NOMO-1 (cell line): ENCODE measurements at regions not wholly inside any gene's neighbourhood (a gene's known extent, or its start where the extent isn't known, plus 50 kb on each side); places are given as distances from the start of the nearest gene placed in this dataset.

ENCODE experiments used
- DNase-seq, 2 experiments: peaks; one replicate each; lab custom pipeline; 2025; ENCODE audit not compliant: unreplicated experiment in 2 of 2; lab: John Stamatoyannopoulos, UW

- no peak for DNase-seq
Measured at GRCh38 chr11:127629200-127629599, 628.6 kb upstream of the KIRREL3 start.

- no peak for DNase-seq
Measured at GRCh38 chr11:127628458-127628785, 627.9 kb upstream of the KIRREL3 start.

GRCh38 chr11:127627629-127628457 lies 627.3 kb upstream of the KIRREL3 start:
- DNase-seq: no peak

DNA sequence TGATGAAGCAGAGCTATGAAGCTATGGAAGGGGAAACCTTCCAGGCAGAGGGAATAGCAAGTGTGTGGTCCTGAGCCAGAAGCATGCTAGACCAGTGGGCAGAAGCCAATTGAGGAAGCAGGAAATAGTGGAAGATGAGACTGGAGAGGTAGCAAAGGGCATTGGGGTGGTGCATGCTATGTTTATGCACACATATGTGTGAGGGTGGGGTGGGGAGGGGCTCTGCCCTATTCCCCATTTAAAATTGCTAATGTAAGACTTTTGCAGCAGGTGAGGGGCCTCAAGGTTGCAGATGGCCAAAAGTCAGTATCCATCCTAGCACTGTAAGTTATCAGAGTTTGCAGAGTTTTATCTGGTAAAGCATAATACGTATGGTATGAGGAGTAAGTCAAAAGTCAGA lies 626.6 kb upstream of the KIRREL3 start:
- no peak for DNase-seq

DNA sequence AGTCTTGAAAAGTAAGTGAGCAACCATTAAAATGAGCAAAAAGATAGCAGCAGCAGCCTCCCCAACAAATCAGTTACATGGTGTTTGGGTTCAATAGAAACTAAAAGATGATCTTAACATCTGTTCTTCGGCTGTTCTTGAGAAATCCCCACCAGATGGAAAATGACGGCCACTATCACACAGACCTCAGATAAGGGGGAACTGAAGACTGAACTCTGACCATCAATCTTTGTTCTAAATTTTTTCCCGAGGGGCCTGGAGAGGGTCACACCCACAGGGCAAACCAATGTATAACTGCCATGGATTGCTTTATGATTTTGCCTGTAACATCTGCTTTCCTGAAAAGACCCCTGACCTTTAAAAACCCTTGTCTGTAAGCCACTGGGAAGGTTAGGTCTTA lies 624.8 kb upstream of the KIRREL3 start:
- no peak for DNase-seq

DNA sequence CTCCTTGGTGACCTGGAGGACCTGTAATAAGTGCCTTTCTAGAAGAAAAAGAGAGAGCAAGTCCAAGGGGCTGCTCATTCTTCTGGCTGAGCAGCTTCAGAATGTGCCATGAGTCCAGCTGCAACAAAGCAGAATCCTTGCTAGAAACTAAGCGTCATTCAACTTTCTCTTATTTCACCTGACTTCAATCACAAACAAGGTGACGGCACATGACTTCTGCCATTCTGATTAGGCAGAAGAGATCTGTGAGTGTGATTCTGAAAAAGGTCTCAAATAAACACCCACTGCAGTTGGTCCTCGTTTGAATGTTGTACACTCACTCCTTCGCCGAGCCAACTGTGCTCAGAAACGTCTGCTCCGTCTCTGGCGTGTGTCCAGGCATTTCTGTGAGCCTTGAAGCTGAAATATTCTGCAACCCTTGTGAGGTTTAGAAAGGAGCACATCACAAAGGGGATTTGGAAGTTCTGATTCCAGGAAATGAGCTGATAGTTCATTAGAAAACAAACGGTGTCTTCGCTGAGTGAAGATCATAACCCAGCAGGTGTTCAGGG lies 623.8 kb upstream of the KIRREL3 start:
- DNase-seq: no peak

DNA sequence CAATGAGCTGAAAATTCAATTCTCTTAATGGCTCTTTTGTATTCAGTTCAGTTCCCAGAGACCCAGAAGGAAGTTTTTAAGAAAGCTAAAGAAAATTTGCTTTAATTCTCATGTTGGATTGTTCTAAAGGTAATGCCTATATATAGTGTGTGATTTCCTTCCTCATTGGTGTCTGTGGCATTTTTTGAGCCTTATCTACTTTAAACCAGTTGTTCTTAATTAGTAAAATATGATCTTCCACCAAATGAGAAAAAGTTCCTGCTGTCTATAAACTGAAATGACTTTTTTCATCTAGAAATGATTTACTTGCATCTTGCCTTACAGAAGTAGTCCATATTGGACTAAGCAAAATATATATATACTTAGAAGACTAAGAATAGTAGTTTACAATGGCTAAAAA lies 622.1 kb upstream of the KIRREL3 start:
- no peak for DNase-seq

GRCh38 chr11:127620671-127621070 lies 620.1 kb upstream of the KIRREL3 start:
- no peak for DNase-seq

DNA sequence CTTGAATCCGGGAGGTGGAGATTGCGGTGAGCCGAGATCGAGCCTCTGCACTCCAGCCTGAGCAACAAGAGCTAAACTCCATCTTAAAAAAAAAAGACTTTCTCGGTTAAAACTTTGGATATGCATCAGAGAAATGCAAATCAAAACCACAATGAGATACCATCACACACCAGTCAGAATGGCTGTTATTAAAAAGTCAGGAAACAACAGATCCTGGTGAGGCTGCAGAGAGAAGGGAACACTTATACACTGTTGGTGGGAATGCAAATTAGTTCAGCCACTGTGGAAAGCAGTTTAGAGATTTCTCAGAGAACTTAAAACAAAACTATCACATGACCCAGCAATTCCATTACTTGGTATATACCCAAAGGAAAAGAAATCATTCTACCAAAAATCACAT lies 619.4 kb upstream of the KIRREL3 start:
- DNase-seq: no peak

- DNase-seq: no peak
Measured at GRCh38 chr11:127618721-127619120, 618.2 kb upstream of the KIRREL3 start.

- no peak for DNase-seq
Measured at GRCh38 chr11:127616158-127616557, 615.6 kb upstream of the KIRREL3 start.

DNA sequence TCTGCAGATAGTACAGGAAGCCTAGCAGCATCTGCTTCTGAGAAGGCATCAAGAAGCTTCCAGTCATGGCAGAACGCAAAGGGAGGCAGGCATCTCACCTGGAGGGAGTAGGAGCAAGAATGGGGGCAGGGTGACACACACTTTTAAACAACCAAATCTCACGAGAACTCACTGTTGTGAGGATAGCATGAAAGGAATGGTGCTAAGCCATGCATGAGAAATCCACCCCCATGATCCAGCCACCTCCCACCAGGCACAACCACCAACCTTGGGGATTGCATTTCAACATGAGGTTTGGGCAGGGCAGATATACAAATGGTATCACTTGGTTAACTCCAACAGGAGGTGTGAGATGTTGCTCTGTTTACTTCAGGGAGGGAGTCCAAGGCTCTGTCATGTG lies 612.0 kb upstream of the KIRREL3 start:
- no peak for DNase-seq

- no peak for DNase-seq
Measured at GRCh38 chr11:127609025-127609773, 608.6 kb upstream of the KIRREL3 start.

- DNase-seq: no peak
Measured at GRCh38 chr11:127607487-127608085, 607.0 kb upstream of the KIRREL3 start.

- no peak for DNase-seq
Measured at GRCh38 chr11:127601578-127601977, 601.0 kb upstream of the KIRREL3 start.

GRCh38 chr11:127600674-127601073 lies 600.1 kb upstream of the KIRREL3 start:
- no peak for DNase-seq

DNA sequence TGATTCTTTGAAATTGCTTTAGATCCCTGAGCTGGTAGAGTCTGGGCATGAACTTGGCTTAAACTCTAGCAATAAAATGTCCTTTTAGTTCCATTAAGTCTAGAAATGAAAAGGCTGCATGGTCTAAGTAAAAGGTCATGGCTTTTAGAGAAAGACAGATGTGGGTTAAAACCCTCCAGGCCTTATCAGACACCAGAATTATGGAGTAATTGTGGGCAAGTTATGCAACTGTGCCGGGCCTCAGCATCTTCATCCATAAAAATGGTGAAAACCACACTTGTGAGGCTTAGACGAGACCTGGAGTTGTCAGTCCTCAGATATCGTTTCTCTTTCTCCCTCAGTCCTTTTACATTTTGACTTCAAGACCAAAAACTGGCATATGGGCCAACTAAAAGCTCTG lies 597.9 kb upstream of the KIRREL3 start:
- no peak for DNase-seq

DNA sequence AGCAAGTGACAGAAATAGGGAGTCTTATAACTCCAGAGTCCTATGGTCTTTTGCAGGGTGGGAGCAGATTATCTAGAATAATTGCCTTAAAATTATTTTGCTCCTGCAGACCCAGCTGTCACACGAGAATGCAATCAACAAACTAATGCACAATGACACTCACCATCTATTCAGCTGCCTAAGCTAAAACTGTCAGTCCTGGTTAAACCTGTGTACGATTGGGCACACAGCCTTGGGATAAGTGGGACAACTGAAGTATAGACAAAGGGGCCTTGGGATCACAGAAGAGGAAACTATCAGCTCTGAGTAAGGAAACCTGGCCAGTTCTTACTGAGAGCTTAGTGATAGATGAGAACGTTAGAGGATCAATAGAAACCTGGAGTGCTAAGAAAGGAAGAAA lies 595.9 kb upstream of the KIRREL3 start:
- no peak for DNase-seq

DNA sequence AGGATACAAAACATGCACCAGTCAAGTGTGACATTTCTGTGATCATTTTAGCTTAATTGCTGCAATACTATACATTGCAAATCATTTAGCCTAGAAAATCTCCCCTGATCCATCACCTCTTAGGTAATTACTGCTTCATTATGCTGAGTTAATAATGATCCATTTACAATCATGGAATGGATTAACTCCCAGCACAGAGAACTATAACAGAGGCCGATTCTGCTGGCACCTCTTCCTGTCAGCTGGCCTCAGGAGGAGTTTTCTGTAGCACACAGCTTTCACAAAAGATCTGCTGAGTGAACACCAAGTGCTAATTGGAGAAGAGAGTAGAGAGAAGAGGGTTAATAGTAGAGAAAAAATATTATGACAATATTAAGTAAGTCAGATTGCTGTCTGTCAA lies 591.8 kb upstream of the KIRREL3 start:
- DNase-seq: no peak

- no peak for DNase-seq
Measured at GRCh38 chr11:127590314-127590713, 589.7 kb upstream of the KIRREL3 start.

GRCh38 chr11:127588431-127588830 lies 587.9 kb upstream of the KIRREL3 start:
- DNase-seq: no peak

DNA sequence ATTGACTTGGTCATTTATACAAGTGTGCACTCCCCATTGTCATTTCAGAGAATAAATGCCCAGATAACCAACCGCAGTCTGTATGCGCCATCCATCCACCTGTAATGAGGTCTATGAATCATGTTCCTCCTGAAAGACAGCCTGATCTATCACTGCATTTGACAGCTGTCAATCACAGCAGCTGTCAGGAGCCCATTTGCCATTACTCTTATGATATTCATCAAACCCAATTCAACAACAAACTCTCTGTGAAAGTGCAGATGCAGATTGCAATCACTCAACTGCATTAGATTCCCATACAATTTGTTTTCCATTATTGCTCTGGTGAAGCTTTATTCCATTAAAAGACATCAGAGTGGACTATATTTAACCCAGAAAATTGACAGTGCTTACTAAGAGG lies 586.9 kb upstream of the KIRREL3 start:
- no peak for DNase-seq
